Skeletal muscle satellite cell (primary cell): ENCODE measurements at regions not wholly inside any gene's neighbourhood (a gene's known extent, or its start where the extent isn't known, plus 50 kb on each side); places are given as distances from the start of the nearest gene placed in this dataset.

Source experiments
- H3K27me3 ChIP-seq: 2 replicates; pipeline ENCODE4 v1.7.0; 2013; ENCODE audit warnings: low read length; ENCODE audit not compliant: control insufficient read depth, insufficient read depth
- H3K36me3 ChIP-seq: 2 replicates; pipeline ENCODE4 v1.7.0; 2013; ENCODE audit warnings: mild to moderate bottlenecking, control low read depth, low read length; ENCODE audit not compliant: insufficient read depth
- H3K4me1 ChIP-seq: 2 replicates; pipeline ENCODE4 v1.7.0; 2013; ENCODE audit warnings: low read length; ENCODE audit not compliant: control insufficient read depth, insufficient read depth
- H3K4me2 ChIP-seq: 2 replicates; pipeline ENCODE4 v1.7.0; 2013; ENCODE audit warnings: mild to moderate bottlenecking, low read length
- H3K4me3 ChIP-seq: 2 replicates; pipeline ENCODE4 v1.7.0; 2013; ENCODE audit warnings: low read length
- H3K9ac ChIP-seq: 2 replicates; pipeline ENCODE4 v1.7.0; 2013; ENCODE audit warnings: mild to moderate bottlenecking, low read depth, low read length, moderate library complexity
- H3K9me3 ChIP-seq: replicated peaks from 2 replicates; pipeline ENCODE4 v1.7.0; 2013; ENCODE audit warnings: mild to moderate bottlenecking, control low read depth, low read length

GRCh38 chr15:96720251-96720650, 389.8 kb downstream of the NR2F2 start:
- Histone ChIP-seq H3K4me1 (no peaks in the 10 kb centered on the region), H3K27me3 (no peaks in the 10 kb centered on the region), H3K4me3 (no peak overlapping the region), H3K36me3 (no peaks in the 10 kb centered on the region), H3K9me3 (no peaks in the 10 kb centered on the region), H3K4me2 (no peak overlapping the region), H3K9ac (no peak overlapping the region)

- Histone ChIP-seq H3K4me2 (no peak overlapping the region), H3K27me3 (no peaks in the 10 kb centered on the region), H3K36me3 (no peaks in the 10 kb centered on the region), H3K9ac (no peak overlapping the region), H3K4me1 (no peaks in the 10 kb centered on the region), H3K9me3 (no peaks in the 10 kb centered on the region), H3K4me3 (no peak overlapping the region)
These were observed 390.2 kb downstream of the NR2F2 start for GRCh38 chr15:96720656-96721055.

- no peaks in the 10 kb centered on the region for H3K27me3 ChIP-seq
- no peaks in the 10 kb centered on the region for H3K36me3 ChIP-seq
- no peak overlapping the region for H3K4me3 ChIP-seq
- no peak overlapping the region for H3K9ac ChIP-seq
- no peaks in the 10 kb centered on the region for H3K9me3 ChIP-seq
- H3K4me1 ChIP-seq: no peaks in the 10 kb centered on the region
- no peak overlapping the region for H3K4me2 ChIP-seq
These were observed 398.1 kb downstream of the NR2F2 start for GRCh38 chr15:96728591-96728990.

GRCh38 chr15:96732704-96733103, 402.2 kb downstream of the NR2F2 start:
- Histone ChIP-seq H3K36me3 (no peaks in the 10 kb centered on the region), H3K9ac (no peak overlapping the region), H3K4me1 (no peaks in the 10 kb centered on the region), H3K27me3 (no peaks in the 10 kb centered on the region), H3K4me3 (no peak overlapping the region), H3K4me2 (no peak overlapping the region), H3K9me3 (peaks cover 2% of the 10 kb centered on the region)

- Histone ChIP-seq H3K9ac (no peak overlapping the region), H3K27me3 (no peaks in the 10 kb centered on the region), H3K4me2 (no peak overlapping the region), H3K36me3 (no peaks in the 10 kb centered on the region), H3K9me3 (peaks cover 2% of the 10 kb centered on the region), H3K4me3 (no peak overlapping the region), H3K4me1 (no peaks in the 10 kb centered on the region)
These were observed 403.2 kb downstream of the NR2F2 start for GRCh38 chr15:96733721-96734120.

GRCh38 chr15:96735632-96736240, 405.2 kb downstream of the NR2F2 start:
- peaks cover 2% of the 10 kb centered on the region for H3K9me3 ChIP-seq

GRCh38 chr15:96736384-96736783, 405.9 kb downstream of the NR2F2 start:
- Histone ChIP-seq H3K4me3 (no peak overlapping the region), H3K36me3 (no peaks in the 10 kb centered on the region), H3K4me2 (no peak overlapping the region), H3K4me1 (no peaks in the 10 kb centered on the region), H3K9ac (no peak overlapping the region), H3K27me3 (no peaks in the 10 kb centered on the region), H3K9me3 (peaks cover 2% of the 10 kb centered on the region)

More at GRCh38 chr15:96735632-96736240, 405.2 kb downstream of the NR2F2 start:
- Histone ChIP-seq H3K4me2 (no peak overlapping the region), H3K4me3 (no peak overlapping the region), H3K36me3 (no peaks in the 10 kb centered on the region), H3K27me3 (no peaks in the 10 kb centered on the region), H3K4me1 (no peaks in the 10 kb centered on the region), H3K9ac (no peak overlapping the region)

GRCh38 chr15:96737408-96737807, 406.9 kb downstream of the NR2F2 start:
- Histone ChIP-seq H3K4me1 (no peaks in the 10 kb centered on the region), H3K4me3 (no peak overlapping the region), H3K9ac (no peak overlapping the region), H3K27me3 (no peaks in the 10 kb centered on the region), H3K9me3 (peaks cover 2% of the 10 kb centered on the region), H3K4me2 (no peak overlapping the region), H3K36me3 (no peaks in the 10 kb centered on the region)

- no peaks in the 10 kb centered on the region for H3K4me1 ChIP-seq
- no peak overlapping the region for H3K4me3 ChIP-seq
- H3K27me3 ChIP-seq: no peaks in the 10 kb centered on the region
- H3K36me3 ChIP-seq: no peaks in the 10 kb centered on the region
- H3K9ac ChIP-seq: no peak overlapping the region
- H3K4me2 ChIP-seq: no peak overlapping the region
- peaks cover 4% of the 10 kb centered on the region for H3K9me3 ChIP-seq
These were observed 416.2 kb downstream of the NR2F2 start for GRCh38 chr15:96746665-96747064.

GRCh38 chr15:96747291-96747690, 416.8 kb downstream of the NR2F2 start:
- Histone ChIP-seq H3K4me1 (no peaks in the 10 kb centered on the region), H3K9me3 (peaks cover 4% of the 10 kb centered on the region), H3K27me3 (no peaks in the 10 kb centered on the region), H3K36me3 (no peaks in the 10 kb centered on the region), H3K4me3 (no peak overlapping the region), H3K4me2 (no peak overlapping the region), H3K9ac (no peak overlapping the region)

GRCh38 chr15:96750361-96750760, 419.9 kb downstream of the NR2F2 start:
- no peaks in the 10 kb centered on the region for H3K36me3 ChIP-seq
- H3K9ac ChIP-seq: no peak overlapping the region
- H3K4me2 ChIP-seq: no peak overlapping the region
- H3K27me3 ChIP-seq: no peaks in the 10 kb centered on the region
- no peaks in the 10 kb centered on the region for H3K9me3 ChIP-seq
- no peak overlapping the region for H3K4me3 ChIP-seq
- no peaks in the 10 kb centered on the region for H3K4me1 ChIP-seq

- Histone ChIP-seq H3K9me3 (no peaks in the 10 kb centered on the region), H3K9ac (no peak overlapping the region), H3K27me3 (no peaks in the 10 kb centered on the region), H3K4me3 (no peak overlapping the region), H3K36me3 (no peaks in the 10 kb centered on the region), H3K4me1 (no peaks in the 10 kb centered on the region), H3K4me2 (no peak overlapping the region)
These were observed 425.6 kb downstream of the NR2F2 start for GRCh38 chr15:96756146-96756545.
